Dedifferentiated amniotic fluid mesenchymal stem cell (primary cell): ENCODE measurements at regions not wholly inside any gene's neighbourhood (a gene's known extent, or its start where the extent isn't known, plus 50 kb on each side); places are given as distances from the start of the nearest gene placed in this dataset.
"Not testable (repeated sequence)": the region's sequence is repeated elsewhere in the genome, so short reads cannot be mapped to it uniquely, and the experiment has no call there.

Experiments used
- DNase-seq: peaks from one replicate; pipeline ENCODE4 v3.0.0-alpha.2; 2016; ENCODE audit errors: extremely low spot score

DNA sequence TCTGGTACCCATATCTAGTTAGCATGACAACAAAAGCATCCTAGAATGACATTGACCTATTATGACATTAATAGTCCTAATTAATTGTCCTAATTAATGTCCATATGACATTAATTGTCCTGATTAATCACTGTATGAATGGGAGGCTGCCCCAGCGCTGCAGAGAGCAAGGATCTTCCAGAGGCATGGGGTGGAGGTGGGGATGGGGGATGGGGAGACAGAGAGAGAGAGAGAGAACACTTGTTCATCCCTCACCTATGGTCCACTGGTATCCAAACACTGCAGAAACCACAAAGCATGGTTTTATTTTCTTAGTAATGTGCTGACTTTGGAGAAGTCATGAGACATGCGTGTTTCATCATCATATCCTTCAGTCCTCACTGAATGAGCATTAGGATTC is 235.1 kb downstream of the FNDC1 start:
- no peak for DNase-seq

GRCh38 chr6:159400826-159401225 is 231.6 kb downstream of the FNDC1 start:
- DNase-seq: no peak

DNA sequence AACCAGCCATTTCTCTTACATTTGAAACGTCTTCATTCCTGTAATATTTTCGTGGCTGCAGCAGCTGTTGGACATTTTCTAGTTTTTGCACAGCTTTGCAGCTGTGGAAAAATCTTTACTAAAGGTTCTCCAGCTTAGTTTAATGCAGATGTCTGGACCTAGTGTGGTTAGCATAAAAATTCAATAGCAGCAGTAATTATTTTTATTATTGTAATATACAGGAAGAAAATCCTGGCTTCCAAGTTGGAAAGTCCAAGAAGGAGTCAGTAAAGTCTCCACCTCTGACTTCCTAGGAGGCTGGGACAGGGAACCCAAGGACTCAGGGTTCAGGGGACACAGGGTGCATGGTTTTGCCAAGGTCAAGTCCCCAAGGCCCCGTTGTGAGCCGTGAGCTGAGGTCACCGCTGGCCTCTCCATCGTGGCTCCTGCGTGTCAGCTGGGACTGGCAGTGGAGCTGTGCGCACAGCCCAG is 230.6 kb downstream of the FNDC1 start:
- no peak for DNase-seq

DNA sequence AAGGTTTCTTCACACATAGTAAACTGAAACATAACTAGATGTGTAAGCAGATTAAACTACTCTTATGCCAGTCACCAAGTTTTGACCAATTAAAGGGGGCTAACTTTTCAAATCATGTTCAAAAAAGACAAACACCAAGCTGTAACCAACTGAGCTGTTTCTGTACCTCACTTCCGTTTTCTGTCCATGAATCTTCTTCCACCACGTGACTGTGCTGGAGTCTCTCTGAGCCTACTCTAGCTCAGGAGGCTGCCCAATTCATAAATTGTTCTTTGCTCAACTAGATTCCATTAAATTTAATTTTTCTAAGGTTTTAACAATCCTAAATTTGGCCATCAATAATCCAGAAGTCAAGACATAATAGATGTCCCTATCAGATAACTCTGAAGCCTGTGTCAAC is 229.4 kb downstream of the FNDC1 start:
- no peak for DNase-seq

- no peak for DNase-seq
Measured at GRCh38 chr6:159397753-159398152, 228.6 kb downstream of the FNDC1 start.

DNA sequence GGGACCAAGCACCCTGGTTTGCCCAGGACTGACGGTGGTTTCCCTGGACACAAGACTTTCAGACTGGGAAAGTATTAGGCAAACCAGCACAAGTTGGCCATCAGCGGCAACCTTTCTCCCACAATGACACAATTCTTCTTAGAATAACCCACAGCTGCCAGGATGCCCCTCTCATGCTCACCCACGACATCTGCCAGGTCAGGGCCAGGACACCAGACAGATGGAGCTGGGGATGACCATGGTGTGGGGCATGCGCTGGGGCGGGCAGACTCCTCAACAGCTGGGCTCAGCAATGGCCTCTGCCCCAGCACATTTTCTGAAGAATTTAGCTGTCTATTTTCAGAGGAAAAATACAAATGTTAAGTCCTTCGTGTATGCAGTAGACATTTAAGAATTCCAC is 226.4 kb downstream of the FNDC1 start:
- no peak for DNase-seq

- DNase-seq: not testable (repeated sequence)
Measured at GRCh38 chr6:159392695-159393094, 223.5 kb downstream of the FNDC1 start.

DNA sequence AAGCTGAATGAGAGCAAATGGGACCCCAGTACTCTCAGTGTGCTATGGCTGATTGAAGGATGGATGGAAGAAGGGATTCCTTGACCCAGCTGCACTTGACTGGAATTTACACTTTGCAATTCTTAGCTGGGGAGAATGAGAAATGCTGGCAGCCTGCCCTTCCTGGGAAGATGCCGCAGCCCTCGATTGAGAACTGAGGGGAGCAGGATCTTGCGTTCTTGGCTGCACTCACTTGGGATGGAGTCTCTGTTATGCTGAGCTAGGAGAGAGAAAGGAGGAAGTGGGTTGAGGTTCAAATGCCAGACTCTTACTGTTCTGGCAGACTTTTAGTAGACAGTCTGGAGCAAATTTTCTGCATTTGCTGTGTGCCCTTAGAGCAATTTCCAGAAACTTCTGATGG is 221.2 kb downstream of the FNDC1 start:
- no peak for DNase-seq

- no peak for DNase-seq
Measured at GRCh38 chr6:159389695-159390094, 220.5 kb downstream of the FNDC1 start.

DNA sequence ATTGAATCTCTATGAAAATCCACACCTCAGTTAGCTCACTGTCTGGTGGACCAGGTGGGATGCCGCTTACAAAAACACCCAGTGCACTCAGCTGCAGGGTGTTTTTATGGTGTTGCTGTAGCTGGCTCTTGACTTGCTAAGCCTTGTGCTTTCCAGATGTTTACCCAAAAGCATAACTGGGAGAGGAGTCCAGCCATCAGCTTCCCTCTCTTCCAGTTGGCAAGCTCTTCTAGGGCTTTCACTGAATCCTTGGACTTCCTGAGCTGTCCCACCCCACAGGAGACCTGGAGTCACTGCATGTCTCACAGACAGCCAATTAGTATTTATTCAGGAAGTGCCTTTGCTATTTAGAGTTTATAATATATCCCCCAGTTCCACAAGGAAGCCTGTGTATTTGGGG is 210.9 kb downstream of the FNDC1 start:
- DNase-seq: no peak

GRCh38 chr6:159378411-159379328 is 209.5 kb downstream of the FNDC1 start:
- no peak for DNase-seq

GRCh38 chr6:159376516-159377158 is 207.4 kb downstream of the FNDC1 start:
- no peak for DNase-seq

- no peak for DNase-seq
Measured at GRCh38 chr6:159375014-159375413, 205.8 kb downstream of the FNDC1 start.

GRCh38 chr6:159373670-159374069 is 204.5 kb downstream of the FNDC1 start:
- no peak for DNase-seq

DNA sequence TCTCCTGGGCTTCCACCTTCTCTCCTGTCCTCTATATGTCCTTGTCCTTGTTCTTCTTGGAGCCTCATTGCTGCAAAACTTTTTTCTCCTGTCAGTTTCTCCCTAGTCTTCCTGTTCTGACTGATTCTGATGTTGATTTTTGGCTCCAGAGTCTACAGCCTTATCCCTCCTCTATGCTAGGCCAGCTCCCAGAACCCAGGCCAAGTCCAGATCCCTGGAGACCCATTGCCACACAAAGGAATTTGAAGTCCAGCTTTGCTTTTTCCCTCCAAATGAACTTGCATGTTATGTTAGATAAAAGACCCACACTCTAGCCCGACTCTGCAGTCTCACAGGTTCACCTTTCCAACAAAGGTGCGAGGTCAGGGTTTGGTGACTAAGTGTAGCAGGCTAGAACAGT is 203.1 kb downstream of the FNDC1 start:
- no peak for DNase-seq

DNA sequence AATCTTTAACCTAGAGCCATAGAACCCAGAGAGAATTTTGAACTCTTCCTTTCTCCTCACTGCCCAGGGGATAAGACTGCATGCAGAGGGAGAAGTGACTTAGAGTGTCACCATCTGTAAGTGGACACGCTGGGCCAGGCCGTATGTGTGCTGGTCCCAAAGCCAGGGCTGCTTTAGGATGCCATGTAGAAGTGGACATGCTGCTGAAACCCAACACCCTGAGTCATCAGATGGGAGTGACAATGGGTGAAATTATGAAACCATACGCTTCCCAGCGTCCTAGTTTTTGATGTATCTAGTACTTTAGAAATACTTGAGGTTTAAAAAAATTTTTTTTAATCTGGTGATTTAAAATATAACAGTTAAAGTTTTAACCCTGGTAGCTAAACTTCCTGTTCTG is 191.1 kb downstream of the FNDC1 start:
- DNase-seq: no peak

DNA sequence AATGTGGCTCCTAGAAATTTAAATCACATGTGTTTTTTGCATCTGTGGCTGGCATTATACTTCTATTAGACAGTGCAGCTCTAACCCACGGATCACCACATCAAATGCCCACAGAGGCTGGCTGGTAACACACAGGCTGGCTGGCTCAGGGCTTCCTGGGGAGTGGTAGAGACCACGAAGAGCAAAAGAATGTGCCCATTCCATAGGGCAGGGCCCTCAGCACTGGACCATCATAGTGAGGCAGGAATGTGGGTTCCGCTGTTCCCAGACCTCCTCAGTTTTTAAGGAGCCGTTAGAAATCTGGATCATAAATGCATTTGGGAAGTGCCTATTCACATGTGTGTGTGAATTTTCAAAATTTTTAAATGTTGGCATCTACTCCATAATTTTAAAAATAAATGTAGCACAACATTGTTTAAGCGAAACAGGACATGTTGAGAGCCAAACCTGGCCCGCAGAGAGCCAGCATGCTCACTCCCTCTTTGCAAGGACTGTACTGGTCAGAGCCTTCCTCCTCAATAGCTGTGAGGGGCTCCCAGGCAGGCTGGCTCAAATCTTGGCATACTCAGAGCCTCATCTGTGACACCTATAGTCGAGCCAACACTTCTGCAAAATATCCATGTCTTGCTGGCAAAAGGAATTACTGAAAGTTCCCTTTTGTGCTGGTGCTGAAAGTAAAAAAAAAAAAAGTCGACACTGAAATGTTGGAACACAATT is 190.5 kb downstream of the FNDC1 start:
- no peak for DNase-seq

GRCh38 chr6:159358562-159358961 is 189.4 kb downstream of the FNDC1 start:
- no peak for DNase-seq

DNA sequence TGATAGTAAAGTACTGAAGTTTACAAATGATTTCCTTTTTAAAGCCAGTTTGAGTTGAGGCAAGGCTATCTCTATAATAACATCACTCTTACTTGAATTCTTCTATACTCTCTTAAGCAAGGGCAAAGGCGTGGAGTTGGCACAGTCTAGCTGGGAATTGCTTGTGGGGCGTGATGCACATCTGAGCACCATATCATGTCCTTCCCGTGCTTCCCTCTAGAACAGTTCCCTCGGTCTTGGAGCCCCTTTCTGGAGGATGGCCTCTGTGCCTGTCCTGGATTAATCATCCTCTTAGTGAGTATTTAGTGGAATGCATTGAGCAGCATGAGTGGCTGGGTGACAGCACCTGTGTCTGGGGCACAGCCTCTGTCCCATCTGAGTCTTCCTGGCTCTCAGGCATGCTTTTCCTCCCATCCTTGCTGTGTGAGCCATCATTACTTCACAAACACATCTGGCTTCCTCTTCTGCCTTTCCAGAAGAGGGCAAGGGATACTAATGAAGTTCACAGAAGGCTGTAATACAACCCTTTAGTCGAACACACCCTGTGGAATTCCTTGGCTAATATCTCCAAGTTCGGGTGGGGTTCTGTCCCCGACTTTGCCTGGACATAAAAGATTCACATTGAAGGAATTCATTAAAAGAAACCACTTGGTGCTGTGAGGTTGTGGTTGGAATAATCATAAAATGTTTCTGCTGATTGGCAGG is 188.2 kb downstream of the FNDC1 start:
- DNase-seq: no peak

- DNase-seq: no peak
Measured at GRCh38 chr6:159353193-159353592, 184.0 kb downstream of the FNDC1 start.

DNA sequence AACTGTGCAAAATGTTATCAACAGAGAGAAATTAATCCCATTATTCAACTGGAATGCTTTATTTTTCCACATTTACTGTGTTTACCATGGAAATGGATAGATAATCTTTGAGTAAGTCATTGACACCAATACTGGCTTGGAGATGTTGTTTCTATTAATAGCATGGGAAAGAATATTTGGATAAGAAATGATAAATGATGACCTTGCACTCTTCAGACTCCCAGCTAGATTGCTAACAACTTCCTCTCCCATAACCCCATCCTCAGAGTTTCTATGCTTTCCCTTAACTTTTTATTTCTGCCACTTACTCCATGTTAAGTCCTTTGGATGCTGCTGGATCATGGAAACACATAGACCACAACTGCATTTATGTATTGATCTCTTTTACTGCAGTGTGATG is 182.5 kb downstream of the FNDC1 start:
- no peak for DNase-seq

DNA sequence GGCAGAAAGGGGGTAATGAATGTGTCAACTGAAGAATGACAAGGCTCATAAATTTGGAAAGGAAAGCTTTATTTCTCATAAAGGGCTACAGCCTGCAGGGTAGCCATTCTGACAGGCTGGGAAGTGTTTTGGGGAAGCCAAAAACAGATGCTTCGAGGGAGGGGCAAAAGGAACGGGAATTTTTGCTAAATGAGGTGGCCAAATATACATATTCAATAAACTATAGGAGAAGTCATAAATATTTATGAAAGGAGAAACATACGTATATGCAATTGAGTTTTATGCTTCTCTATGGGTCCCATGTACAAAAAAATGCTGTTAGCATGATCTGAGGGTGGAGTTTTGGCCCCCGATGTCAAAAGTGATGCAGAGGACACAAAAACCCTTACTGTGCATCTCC is 180.7 kb downstream of the FNDC1 start:
- DNase-seq: no peak
